Coronary artery (tissue), 2 donors: ENCODE measurements at regions not wholly inside any gene's neighbourhood (a gene's known extent, or its start where the extent isn't known, plus 50 kb on each side); places are given as distances from the start of the nearest gene placed in this dataset.

Experiments used
- DNase-seq: peaks from one replicate; pipeline ENCODE4 v3.0.0-alpha.2; 2017; ENCODE audit warnings: low spot score
- H3K27ac ChIP-seq, 2 donors: fragments of 200-600 bp; sonication (generic); one replicate each; pipeline ENCODE4 v1.5.1; 2016 to 2019
- H3K4me3 ChIP-seq: fragments of 200-600 bp; sonication (generic); 2 replicates; pipeline ENCODE4 v1.5.1; 2016; ENCODE audit warnings: mild to moderate bottlenecking, moderate library complexity
- TF ChIP-seq, protein P1 (sequence below): fragments of 200-600 bp; sonication (generic); IDR thresholded peaks from one replicate; pipeline ENCODE4 v1.5.1; 2019; ENCODE audit warnings: antibody characterized with exemption

DNA sequence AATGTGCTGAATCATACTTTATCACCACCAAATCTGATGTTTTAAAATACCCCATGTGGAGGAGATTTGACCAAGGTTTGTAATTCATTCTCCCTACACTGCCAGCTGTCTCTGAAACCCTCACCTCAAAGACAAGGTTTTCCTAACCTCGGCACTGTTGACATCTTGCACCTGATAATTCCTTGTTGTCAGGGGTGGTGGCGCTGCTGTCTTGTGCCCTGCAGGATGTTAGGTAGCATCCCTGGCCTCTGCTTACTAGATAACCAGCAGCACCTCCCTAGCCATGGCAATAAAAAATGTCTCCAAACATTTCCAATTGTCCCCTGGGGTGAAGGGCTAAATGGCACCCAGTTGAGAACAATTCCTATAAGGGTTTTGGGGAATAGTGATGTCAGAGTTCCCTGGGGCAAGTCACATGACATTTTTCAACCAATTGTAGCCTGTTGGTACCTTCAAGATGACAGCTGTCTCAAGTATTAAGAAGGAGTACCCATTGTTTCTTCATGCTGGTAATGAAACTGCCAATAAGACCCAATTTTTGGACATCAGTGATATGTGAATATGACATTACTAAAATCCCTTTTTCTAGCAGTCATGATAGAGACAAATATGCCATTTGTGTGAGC, 160.6 kb upstream of the PLCXD3 start:
- H3K27ac ChIP-seq: no peak overlapping the region
- no peak for DNase-seq
- no peak overlapping the region for H3K4me3 ChIP-seq
- TF ChIP-seq, protein P1, sequence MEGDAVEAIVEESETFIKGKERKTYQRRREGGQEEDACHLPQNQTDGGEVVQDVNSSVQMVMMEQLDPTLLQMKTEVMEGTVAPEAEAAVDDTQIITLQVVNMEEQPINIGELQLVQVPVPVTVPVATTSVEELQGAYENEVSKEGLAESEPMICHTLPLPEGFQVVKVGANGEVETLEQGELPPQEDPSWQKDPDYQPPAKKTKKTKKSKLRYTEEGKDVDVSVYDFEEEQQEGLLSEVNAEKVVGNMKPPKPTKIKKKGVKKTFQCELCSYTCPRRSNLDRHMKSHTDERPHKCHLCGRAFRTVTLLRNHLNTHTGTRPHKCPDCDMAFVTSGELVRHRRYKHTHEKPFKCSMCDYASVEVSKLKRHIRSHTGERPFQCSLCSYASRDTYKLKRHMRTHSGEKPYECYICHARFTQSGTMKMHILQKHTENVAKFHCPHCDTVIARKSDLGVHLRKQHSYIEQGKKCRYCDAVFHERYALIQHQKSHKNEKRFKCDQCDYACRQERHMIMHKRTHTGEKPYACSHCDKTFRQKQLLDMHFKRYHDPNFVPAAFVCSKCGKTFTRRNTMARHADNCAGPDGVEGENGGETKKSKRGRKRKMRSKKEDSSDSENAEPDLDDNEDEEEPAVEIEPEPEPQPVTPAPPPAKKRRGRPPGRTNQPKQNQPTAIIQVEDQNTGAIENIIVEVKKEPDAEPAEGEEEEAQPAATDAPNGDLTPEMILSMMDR: no peak

- no peak overlapping the region for H3K27ac ChIP-seq
- no peak overlapping the region for H3K4me3 ChIP-seq
- TF ChIP-seq, protein P1: no peak
- DNase-seq: no peak
Observed at GRCh38 chr5:41670216-41670615, 159.8 kb upstream of the PLCXD3 start.

DNA sequence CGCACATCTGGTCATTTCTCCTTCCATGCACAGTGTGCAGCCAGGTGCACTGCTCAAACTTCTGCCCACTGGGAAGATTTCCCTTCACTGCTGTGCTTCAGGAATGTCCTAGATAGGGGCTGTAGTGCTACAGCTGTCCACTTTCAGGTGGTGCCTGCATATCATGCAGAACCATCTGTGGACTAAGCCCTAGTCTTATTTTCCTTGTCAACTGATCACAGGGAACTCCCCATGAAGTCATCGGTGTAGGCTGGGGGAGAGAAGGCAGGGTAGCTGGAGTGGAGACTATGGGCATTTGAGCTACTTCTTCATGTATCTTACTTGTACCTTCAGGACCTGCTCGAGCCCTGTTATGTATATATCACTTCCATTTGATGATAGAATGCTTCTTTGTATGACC, 150.9 kb upstream of the PLCXD3 start:
- no peak overlapping the region for H3K27ac ChIP-seq
- TF ChIP-seq, protein P1: no peak
- H3K4me3 ChIP-seq: no peak overlapping the region
- DNase-seq: no peak

DNA sequence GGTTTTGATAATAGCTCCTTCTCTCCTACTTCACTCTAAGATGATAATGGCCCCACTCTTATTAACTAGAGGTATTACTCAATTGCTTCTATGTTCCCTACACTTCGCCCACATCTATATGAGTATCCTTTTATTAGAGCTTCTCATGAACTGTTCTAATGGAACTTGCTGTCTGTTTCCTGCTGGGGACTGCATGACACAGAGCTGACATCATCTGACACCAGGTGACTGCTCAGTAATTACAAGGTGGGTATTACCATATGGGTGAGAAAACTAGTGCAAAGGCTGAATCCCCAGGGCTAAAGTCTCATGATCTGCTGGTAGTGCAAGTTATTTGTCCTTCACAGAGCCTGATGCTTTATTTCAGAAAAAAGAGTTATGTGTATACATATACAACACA, 146.2 kb upstream of the PLCXD3 start:
- TF ChIP-seq, protein P1: no peak
- DNase-seq: no peak
- Histone ChIP-seq H3K27ac (no peak overlapping the region), H3K4me3 (no peak overlapping the region)

DNA sequence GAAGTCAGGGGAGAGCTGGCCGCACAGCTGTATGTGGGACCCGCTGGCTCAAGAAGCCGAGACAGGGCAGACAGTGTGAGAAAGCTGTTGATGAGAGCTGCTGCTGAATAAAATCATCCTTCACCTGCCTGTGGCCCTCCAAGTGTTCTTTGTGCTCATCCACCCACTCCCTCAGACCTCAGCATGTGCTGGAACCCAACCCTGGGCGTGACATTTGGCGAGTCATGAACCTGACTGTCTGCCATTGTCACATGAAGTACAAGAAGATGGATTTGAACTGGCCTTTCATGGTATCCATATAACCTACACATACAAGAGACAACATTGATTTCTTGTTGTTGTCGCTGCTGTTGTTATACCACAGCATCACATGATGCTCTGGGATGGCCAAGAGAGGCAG, 139.7 kb upstream of the PLCXD3 start:
- Histone ChIP-seq H3K4me3 (no peak overlapping the region), H3K27ac (no peak overlapping the region)
- TF ChIP-seq, protein P1: no peak
- no peak for DNase-seq

DNA sequence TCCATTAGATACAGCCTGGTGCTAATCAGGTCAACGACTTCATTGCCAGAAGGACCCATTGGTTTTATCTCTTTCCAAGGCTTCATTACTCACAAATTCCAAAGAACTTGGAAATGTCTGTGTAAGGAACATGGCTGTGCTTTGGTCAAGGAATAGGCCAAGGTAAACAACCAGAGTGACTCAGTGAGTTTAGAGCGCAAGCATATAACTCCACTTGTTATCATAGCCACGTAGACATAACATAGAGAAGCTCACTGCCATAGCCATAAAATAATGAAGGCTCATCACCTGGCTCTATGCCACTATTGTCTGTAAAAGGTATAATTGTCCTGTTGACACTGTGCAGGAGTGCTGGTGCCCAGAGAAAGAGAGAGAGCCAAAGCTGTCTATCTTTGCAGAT, 139.3 kb upstream of the PLCXD3 start:
- Histone ChIP-seq H3K27ac (no peak overlapping the region), H3K4me3 (no peak overlapping the region)
- TF ChIP-seq, protein P1: no peak
- DNase-seq: no peak

DNA sequence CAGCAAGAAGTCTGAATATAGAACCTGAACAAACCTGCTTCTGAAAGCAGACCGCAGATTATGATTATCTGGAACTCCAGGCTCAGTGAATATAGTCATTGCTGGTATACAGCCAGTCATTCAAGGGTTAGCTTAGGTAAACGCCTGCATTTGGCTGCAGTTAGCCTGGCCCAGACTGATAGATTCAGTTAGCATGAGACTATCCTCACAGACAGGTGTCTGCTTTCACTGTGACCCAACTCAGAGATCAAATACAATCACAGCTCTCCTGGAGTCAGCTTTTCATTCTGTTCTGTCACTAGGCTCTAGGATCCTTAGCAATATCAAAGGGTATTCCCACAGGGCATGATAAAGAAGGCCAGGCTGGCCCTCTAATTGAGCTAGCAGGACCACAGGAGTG, 138.6 kb upstream of the PLCXD3 start:
- DNase-seq: no peak
- TF ChIP-seq, protein P1: no peak
- Histone ChIP-seq H3K27ac (peak overlapping the region in 1 of 2 donors; percentile 24), H3K4me3 (no peak overlapping the region)
